ENCODE measurements at regions not wholly inside any gene's neighbourhood (a gene's known extent, or its start where the extent isn't known, plus 50 kb on each side); places are given as distances from the start of the nearest gene placed in this dataset.

DNA sequence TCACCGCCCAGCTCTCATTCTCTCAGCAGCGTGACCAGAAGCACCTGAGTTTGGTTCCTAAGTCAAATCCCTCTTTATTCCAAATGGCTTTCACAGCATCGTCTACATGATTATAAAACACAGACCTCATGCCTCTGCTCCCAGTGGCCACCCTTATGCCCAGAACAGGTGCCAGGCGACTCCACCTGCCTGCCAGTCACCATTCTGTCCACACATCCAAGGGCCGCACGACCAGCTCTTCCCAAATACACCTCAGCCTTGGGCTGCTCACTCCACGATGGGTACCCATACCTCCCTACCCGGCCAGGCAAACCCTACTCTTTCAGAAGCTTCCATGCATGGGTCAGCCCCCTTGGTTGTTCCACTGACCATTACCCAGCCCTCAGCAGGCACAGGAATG is 851.6 kb upstream of the SALL3 start:
- TF ChIP-seq CTCF (IDR thresholded peaks at IDR 0.05), result no peak
- no peak for TF ChIP-seq POLR2A (IDR thresholded peaks at IDR 0.05)
